ENCODE measurements at regions not wholly inside any gene's neighbourhood (a gene's known extent, or its start where the extent isn't known, plus 50 kb on each side); places are given as distances from the start of the nearest gene placed in this dataset.

GRCh38 chr12:59046763-59047534, 126.6 kb upstream of the LRIG3 start:
- Histone ChIP-seq H3K4me3 (ENCODE audit: control extremely low read depth in 1 of 5, extremely low read depth in 1 of 5, insufficient read depth in 1 of 5, low read depth in 2 of 5, low read length in 4 of 5) (no peak overlapping the region), H3K79me2 (ENCODE audit: control insufficient read depth, insufficient read depth, low read length) (no peaks in the 10 kb centered on the region), H3K9me3 (ENCODE audit: control extremely low read depth in 1 of 3, control insufficient read depth in 2 of 3, insufficient read depth in 1 of 3, low read length in 2 of 3) (no peaks in the 10 kb centered on the region), H4K20me1 (ENCODE audit: control insufficient read depth, insufficient read depth, low read length, poor library complexity, severe bottlenecking) (no peaks in the 10 kb centered on the region), H3K27me3 (replicated peaks in 1 of 4; ENCODE audit: control extremely low read depth in 1 of 4, control insufficient read depth in 3 of 4, insufficient read depth in 4 of 4, low read length in 3 of 4) (no peaks in the 10 kb centered on the region), H2AFZ (ENCODE audit: insufficient read depth, low read depth, low read length, poor library complexity, severe bottlenecking) (no peak overlapping the region), H3K4me1 (ENCODE audit: control insufficient read depth in 2 of 2, insufficient read depth in 2 of 2, low read length in 2 of 2) (no peaks in the 10 kb centered on the region), H3K27ac (ENCODE audit: low read length in 2 of 2) (no peak overlapping the region), H3K4me2 (replicated peaks; ENCODE audit: low read depth, low read length, poor library complexity, severe bottlenecking) (no peak overlapping the region), H3K9ac (ENCODE audit: low read length) (no peak overlapping the region), H3K36me3 (replicated peaks in 1 of 2; ENCODE audit: control extremely low read depth in 1 of 2, control insufficient read depth in 1 of 2, extremely low read depth in 1 of 2, insufficient read depth in 2 of 2, low read length in 1 of 2) (no peaks in the 10 kb centered on the region)
- DNase-seq (no peak), ATAC-seq (ENCODE audit: low read depth) (no peak)
- WGBS (ENCODE audit: insufficient coverage): no CpG with 5 or more reads among the region's 2 CpGs
- Mint-ChIP-seq H3K27ac (no peak overlapping the region), H3K4me1 (no peaks in the 10 kb centered on the region), H3K27me3 (peaks cover under 1% of the 10 kb centered on the region), H3K4me3 (no peak overlapping the region), H3K9me3 (ENCODE audit: insufficient read depth) (peaks cover 4% of the 10 kb centered on the region)
- ChIA-PET CTCF (no interaction called here), POLR2A (no interaction called here)
- intact Hi-C loops (cut with micrococcal nuclease): no loop called here
- TF ChIP-seq CTCF (IDR thresholded peaks at IDR 0.05): no peak
- TF ChIP-seq EZH2 (IDR thresholded peaks at IDR 0.05; ENCODE audit: borderline replicate concordance, insufficient read depth, low read depth, low read length, poor library complexity, severe bottlenecking): no peak

- Histone ChIP-seq H3K36me3 (replicated peaks in 1 of 2; ENCODE audit: control extremely low read depth in 1 of 2, control insufficient read depth in 1 of 2, extremely low read depth in 1 of 2, insufficient read depth in 2 of 2, low read length in 1 of 2) (no peaks in the 10 kb centered on the region), H3K4me1 (ENCODE audit: control insufficient read depth in 2 of 2, insufficient read depth in 2 of 2, low read length in 2 of 2) (no peaks in the 10 kb centered on the region), H3K27ac (ENCODE audit: low read length in 2 of 2) (no peak overlapping the region), H3K79me2 (ENCODE audit: control insufficient read depth, insufficient read depth, low read length) (no peaks in the 10 kb centered on the region), H4K20me1 (ENCODE audit: control insufficient read depth, insufficient read depth, low read length, poor library complexity, severe bottlenecking) (no peaks in the 10 kb centered on the region), H3K4me2 (replicated peaks; ENCODE audit: low read depth, low read length, poor library complexity, severe bottlenecking) (no peak overlapping the region), H3K9ac (ENCODE audit: low read length) (no peak overlapping the region), H3K9me3 (ENCODE audit: control extremely low read depth in 1 of 3, control insufficient read depth in 2 of 3, insufficient read depth in 1 of 3, low read length in 2 of 3) (no peaks in the 10 kb centered on the region), H3K27me3 (replicated peaks in 1 of 4; ENCODE audit: control extremely low read depth in 1 of 4, control insufficient read depth in 3 of 4, insufficient read depth in 4 of 4, low read length in 3 of 4) (no peaks in the 10 kb centered on the region), H2AFZ (ENCODE audit: insufficient read depth, low read depth, low read length, poor library complexity, severe bottlenecking) (no peak overlapping the region), H3K4me3 (ENCODE audit: control extremely low read depth in 1 of 5, extremely low read depth in 1 of 5, insufficient read depth in 1 of 5, low read depth in 2 of 5, low read length in 4 of 5) (no peak overlapping the region)
- Mint-ChIP-seq H3K4me1 (no peaks in the 10 kb centered on the region), H3K9me3 (ENCODE audit: insufficient read depth) (peaks cover 4% of the 10 kb centered on the region), H3K27me3 (peaks cover 4% of the 10 kb centered on the region), H3K4me3 (no peak overlapping the region), H3K27ac (no peak overlapping the region)
- WGBS (ENCODE audit: insufficient coverage): no CpG with 5 or more reads among the region's 2 CpGs
- TF ChIP-seq CTCF (IDR thresholded peaks at IDR 0.05) (no peak), EZH2 (IDR thresholded peaks at IDR 0.05; ENCODE audit: borderline replicate concordance, insufficient read depth, low read depth, low read length, poor library complexity, severe bottlenecking) (no peak)
- CTCF ChIA-PET: no interaction called here
- ATAC-seq (ENCODE audit: low read depth): no peak
- no peak for DNase-seq
- intact Hi-C loops (cut with micrococcal nuclease): no loop called here
- POLR2A ChIA-PET: no interaction called here
Measured at GRCh38 chr12:59044791-59045190, 124.5 kb upstream of the LRIG3 start.

All from B cell (primary cell).